ENCODE measurements at regions not wholly inside any gene's neighbourhood (a gene's known extent, or its start where the extent isn't known, plus 50 kb on each side); places are given as distances from the start of the nearest gene placed in this dataset.

- TF ChIP-seq, protein P1, sequence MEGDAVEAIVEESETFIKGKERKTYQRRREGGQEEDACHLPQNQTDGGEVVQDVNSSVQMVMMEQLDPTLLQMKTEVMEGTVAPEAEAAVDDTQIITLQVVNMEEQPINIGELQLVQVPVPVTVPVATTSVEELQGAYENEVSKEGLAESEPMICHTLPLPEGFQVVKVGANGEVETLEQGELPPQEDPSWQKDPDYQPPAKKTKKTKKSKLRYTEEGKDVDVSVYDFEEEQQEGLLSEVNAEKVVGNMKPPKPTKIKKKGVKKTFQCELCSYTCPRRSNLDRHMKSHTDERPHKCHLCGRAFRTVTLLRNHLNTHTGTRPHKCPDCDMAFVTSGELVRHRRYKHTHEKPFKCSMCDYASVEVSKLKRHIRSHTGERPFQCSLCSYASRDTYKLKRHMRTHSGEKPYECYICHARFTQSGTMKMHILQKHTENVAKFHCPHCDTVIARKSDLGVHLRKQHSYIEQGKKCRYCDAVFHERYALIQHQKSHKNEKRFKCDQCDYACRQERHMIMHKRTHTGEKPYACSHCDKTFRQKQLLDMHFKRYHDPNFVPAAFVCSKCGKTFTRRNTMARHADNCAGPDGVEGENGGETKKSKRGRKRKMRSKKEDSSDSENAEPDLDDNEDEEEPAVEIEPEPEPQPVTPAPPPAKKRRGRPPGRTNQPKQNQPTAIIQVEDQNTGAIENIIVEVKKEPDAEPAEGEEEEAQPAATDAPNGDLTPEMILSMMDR (IDR thresholded peaks at IDR 0.05), result no peak
- TF ChIP-seq TEAD4 (CRISPR knock-in tag; IDR thresholded peaks at IDR 0.05) (no peak), CREM (CRISPR knock-in tag; IDR thresholded peaks at IDR 0.05) (no peak), MLX (CRISPR knock-in tag; IDR thresholded peaks at IDR 0.05) (no peak), MAX (CRISPR knock-in tag; IDR thresholded peaks at IDR 0.05) (no peak), SP1 (CRISPR knock-in tag; conservative IDR thresholded peaks at IDR 0.05) (no peak), ZNF121 (CRISPR knock-in tag; IDR thresholded peaks at IDR 0.05) (no peak)
- TF ChIP-seq, protein P2, sequence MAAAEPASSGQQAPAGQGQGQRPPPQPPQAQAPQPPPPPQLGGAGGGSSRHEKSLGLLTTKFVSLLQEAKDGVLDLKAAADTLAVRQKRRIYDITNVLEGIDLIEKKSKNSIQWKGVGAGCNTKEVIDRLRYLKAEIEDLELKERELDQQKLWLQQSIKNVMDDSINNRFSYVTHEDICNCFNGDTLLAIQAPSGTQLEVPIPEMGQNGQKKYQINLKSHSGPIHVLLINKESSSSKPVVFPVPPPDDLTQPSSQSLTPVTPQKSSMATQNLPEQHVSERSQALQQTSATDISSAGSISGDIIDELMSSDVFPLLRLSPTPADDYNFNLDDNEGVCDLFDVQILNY (CRISPR knock-in tag; IDR thresholded peaks at IDR 0.05), result no peak
- TF ChIP-seq, protein P3, sequence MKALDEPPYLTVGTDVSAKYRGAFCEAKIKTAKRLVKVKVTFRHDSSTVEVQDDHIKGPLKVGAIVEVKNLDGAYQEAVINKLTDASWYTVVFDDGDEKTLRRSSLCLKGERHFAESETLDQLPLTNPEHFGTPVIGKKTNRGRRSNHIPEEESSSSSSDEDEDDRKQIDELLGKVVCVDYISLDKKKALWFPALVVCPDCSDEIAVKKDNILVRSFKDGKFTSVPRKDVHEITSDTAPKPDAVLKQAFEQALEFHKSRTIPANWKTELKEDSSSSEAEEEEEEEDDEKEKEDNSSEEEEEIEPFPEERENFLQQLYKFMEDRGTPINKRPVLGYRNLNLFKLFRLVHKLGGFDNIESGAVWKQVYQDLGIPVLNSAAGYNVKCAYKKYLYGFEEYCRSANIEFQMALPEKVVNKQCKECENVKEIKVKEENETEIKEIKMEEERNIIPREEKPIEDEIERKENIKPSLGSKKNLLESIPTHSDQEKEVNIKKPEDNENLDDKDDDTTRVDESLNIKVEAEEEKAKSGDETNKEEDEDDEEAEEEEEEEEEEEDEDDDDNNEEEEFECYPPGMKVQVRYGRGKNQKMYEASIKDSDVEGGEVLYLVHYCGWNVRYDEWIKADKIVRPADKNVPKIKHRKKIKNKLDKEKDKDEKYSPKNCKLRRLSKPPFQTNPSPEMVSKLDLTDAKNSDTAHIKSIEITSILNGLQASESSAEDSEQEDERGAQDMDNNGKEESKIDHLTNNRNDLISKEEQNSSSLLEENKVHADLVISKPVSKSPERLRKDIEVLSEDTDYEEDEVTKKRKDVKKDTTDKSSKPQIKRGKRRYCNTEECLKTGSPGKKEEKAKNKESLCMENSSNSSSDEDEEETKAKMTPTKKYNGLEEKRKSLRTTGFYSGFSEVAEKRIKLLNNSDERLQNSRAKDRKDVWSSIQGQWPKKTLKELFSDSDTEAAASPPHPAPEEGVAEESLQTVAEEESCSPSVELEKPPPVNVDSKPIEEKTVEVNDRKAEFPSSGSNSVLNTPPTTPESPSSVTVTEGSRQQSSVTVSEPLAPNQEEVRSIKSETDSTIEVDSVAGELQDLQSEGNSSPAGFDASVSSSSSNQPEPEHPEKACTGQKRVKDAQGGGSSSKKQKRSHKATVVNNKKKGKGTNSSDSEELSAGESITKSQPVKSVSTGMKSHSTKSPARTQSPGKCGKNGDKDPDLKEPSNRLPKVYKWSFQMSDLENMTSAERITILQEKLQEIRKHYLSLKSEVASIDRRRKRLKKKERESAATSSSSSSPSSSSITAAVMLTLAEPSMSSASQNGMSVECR (CRISPR knock-in tag; IDR thresholded peaks at IDR 0.05; ENCODE audit: borderline replicate concordance), result no peak
Observed at GRCh38 chr12:128155571-128155970, 111.4 kb upstream of the TMEM132C start.
